ENCODE measurements at regions not wholly inside any gene's neighbourhood (a gene's known extent, or its start where the extent isn't known, plus 50 kb on each side); places are given as distances from the start of the nearest gene placed in this dataset.

GRCh38 chr2:103902347-103902746 lies 951.6 kb upstream of the POU3F3 start:
- no peaks in the 10 kb centered on the region for H3K4me1 ChIP-seq
- no peak overlapping the region for H3K4me3 ChIP-seq
- no peaks in the 10 kb centered on the region for H3K9me3 ChIP-seq
- TF ChIP-seq POLR2AphosphoS5 (IDR thresholded peaks at IDR 0.05) (no peak), CTCF (IDR thresholded peaks at IDR 0.05) (no peak), POLR2A (IDR thresholded peaks at IDR 0.05) (no peak)
- no peaks in the 10 kb centered on the region for H3K27me3 ChIP-seq
- no peak overlapping the region for H3K27ac ChIP-seq
- intact Hi-C loops (cut with DNase I; ENCODE audit: low total_unique reads), result no loop called here
- H3K36me3 ChIP-seq, result peaks cover 3% of the 10 kb centered on the region
- DNase-seq (ENCODE audit: low spot score in 2 of 2), result no peak

GRCh38 chr2:103921161-103921560 lies 932.8 kb upstream of the POU3F3 start:
- H3K36me3 ChIP-seq, result no peaks in the 10 kb centered on the region
- no peaks in the 10 kb centered on the region for H3K27me3 ChIP-seq
- no peak overlapping the region for H3K27ac ChIP-seq
- H3K9me3 ChIP-seq, result no peaks in the 10 kb centered on the region
- DNase-seq (ENCODE audit: low spot score in 2 of 2), result no peak
- H3K4me1 ChIP-seq, result no peaks in the 10 kb centered on the region
- intact Hi-C loops (cut with DNase I; ENCODE audit: low total_unique reads), result no loop called here
- no peak overlapping the region for H3K4me3 ChIP-seq
- TF ChIP-seq POLR2AphosphoS5 (IDR thresholded peaks at IDR 0.05), result no peak
- no peak for TF ChIP-seq POLR2A (IDR thresholded peaks at IDR 0.05)
- no peak for TF ChIP-seq CTCF (IDR thresholded peaks at IDR 0.05)

DNA sequence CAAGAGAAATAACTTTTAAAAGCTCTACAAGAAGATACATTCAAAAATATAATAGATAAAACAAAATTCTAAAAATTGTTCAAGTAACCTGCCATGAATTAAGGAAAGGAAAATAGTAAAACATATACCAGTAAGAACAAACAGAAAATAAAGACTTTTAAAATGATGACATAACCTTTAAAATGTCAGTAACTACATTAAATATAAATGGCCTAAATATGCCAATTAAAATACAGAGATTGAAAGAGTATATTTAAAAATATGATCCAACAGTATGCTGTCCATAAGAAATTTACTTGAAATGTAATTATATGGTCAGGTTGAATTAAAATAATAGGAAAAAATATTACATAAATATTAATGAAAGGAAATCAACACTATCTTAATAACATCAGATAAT lies 911.7 kb upstream of the POU3F3 start:
- no peaks in the 10 kb centered on the region for H3K36me3 ChIP-seq
- H3K4me1 ChIP-seq, result no peaks in the 10 kb centered on the region
- H3K27me3 ChIP-seq, result no peaks in the 10 kb centered on the region
- TF ChIP-seq CTCF (IDR thresholded peaks at IDR 0.05), result no peak
- no peak for TF ChIP-seq POLR2AphosphoS5 (IDR thresholded peaks at IDR 0.05)
- TF ChIP-seq POLR2A (IDR thresholded peaks at IDR 0.05), result no peak
- H3K27ac ChIP-seq, result no peak overlapping the region
- H3K9me3 ChIP-seq, result peaks cover 0 to 15% of the 10 kb centered on the region in 2 donors
- intact Hi-C loops (cut with DNase I; ENCODE audit: low total_unique reads), result no loop called here
- no peak for DNase-seq (ENCODE audit: low spot score in 2 of 2)
- no peak overlapping the region for H3K4me3 ChIP-seq

- intact Hi-C loops (cut with DNase I; ENCODE audit: low total_unique reads), result no loop called here
Observed at GRCh38 chr2:103945083-103945482, 908.8 kb upstream of the POU3F3 start.

More at GRCh38 chr2:103945083-103945482, 908.8 kb upstream of the POU3F3 start:
- no peak overlapping the region for H3K27ac ChIP-seq
- peaks cover 0 to 15% of the 10 kb centered on the region in 2 donors for H3K9me3 ChIP-seq
- H3K4me3 ChIP-seq, result no peak overlapping the region
- DNase-seq (ENCODE audit: low spot score in 2 of 2), result no peak
- no peak for TF ChIP-seq POLR2A (IDR thresholded peaks at IDR 0.05)
- TF ChIP-seq POLR2AphosphoS5 (IDR thresholded peaks at IDR 0.05), result no peak
- no peak for TF ChIP-seq CTCF (IDR thresholded peaks at IDR 0.05)
- no peaks in the 10 kb centered on the region for H3K36me3 ChIP-seq
- no peaks in the 10 kb centered on the region for H3K4me1 ChIP-seq
- no peaks in the 10 kb centered on the region for H3K27me3 ChIP-seq
